ENCODE measurements at regions not wholly inside any gene's neighbourhood (a gene's known extent, or its start where the extent isn't known, plus 50 kb on each side); places are given as distances from the start of the nearest gene placed in this dataset.

DNA sequence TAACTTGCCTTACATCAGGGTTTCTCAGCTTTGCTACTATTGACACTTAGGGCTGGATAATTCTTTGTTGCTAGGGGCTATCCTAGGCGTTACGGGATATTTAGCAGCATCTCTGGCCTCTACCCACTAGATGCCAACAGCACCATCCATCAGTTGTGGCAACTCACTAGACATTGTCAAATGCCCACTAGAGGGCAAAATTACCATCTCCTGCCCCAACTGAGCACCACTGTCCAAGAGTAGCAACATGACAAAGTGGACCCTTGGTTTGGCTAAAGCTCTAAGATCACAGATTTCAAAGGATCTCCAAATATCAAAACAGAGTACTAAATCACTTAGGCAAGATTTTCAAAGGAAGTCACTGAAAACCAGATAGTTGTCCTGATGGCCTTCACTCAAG is 251.7 kb upstream of the TBX3 start:
- DNase-seq (ENCODE audit: low read depth in 2 of 3, low spot score in 2 of 3): no peak

DNA sequence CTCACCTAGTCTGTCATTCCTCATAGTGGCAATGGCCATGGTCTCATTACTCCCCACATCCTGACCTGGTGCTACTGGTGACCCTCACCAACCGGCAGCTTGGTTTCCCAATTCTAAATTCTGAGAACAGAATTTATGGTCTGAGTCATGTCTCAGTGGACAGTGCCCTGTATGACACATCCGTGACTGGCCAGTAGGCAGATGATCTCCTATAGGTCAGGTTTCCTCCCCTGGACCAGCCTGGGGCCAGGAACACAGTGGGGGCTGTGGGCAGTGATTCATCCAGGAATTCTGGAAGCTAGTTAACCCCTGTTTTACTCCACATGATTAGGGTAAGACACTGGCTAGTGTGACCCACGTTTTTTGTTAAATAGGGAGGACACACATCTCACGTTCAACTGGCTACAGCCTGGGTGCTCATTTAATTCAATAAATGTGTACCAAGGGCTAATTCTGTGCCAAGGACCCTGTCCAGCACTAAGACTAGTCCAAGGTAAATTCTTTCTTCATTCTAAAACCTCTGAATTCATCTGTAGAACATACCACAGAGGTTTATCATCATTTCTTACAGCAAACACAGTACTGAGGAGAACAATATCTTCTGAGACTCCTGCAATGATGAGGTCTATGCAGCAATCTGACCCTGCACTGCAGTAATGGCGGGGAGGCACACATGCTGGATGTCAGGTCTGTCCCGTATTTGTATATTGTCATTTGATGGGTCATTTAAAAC is 249.6 kb upstream of the TBX3 start:
- no peak for DNase-seq (ENCODE audit: low read depth in 2 of 3, low spot score in 2 of 3)

DNA sequence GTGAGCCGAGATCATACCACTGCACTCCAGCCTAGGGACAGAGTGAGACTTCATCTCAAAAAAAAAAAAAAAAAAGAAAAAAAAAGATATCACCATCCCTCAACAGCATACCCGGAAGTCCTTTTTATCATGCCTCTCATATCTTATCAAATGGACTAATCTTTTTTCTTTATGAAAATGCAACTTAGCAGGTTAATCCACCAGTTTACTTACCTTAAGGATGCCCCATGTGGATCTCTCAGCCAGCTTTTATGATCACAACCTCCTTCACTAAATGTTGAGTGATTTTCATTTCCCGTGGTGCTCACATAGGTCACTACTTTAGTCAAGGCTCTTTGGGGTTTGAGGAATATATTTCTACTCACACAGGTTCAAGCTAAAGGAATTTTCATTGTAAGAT is 248.8 kb upstream of the TBX3 start:
- DNase-seq (ENCODE audit: low read depth in 2 of 3, low spot score in 2 of 3): no peak

GRCh38 chr12:114931025-114931424 is 247.1 kb upstream of the TBX3 start:
- no peak for DNase-seq (ENCODE audit: low read depth in 2 of 3, low spot score in 2 of 3)

- DNase-seq (ENCODE audit: low read depth in 2 of 3, low spot score in 2 of 3): no peak
These were observed 242.4 kb upstream of the TBX3 start for GRCh38 chr12:114926341-114926740.

DNA sequence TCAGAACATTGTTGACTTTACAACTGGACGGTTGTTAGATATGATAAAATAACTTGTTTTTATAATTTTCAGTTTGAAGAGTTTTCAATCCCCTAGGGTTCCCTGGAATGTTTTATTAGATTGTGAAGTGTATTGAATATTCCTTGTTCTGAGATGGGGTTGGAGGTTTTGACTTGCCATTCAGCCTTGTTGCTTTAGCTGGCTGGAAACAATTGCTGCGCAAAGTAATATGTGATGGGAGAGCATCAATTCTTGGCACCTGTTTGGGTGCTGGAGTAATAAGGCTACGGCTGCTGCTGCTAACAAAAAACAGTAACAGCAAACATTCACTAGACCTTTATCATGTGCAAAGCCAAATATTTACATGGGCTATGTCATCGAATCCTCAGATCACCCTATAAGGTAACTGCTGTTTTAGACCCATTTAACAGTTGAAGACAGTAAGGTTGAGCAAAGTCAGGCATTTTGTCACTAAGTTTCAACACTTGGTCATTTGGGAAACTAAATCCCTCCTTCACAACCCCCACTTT is 241.0 kb upstream of the TBX3 start:
- DNase-seq (ENCODE audit: low read depth in 2 of 3, low spot score in 2 of 3): no peak

GRCh38 chr12:114921781-114922180 is 237.8 kb upstream of the TBX3 start:
- DNase-seq (ENCODE audit: low read depth in 2 of 3, low spot score in 2 of 3): no peak

DNA sequence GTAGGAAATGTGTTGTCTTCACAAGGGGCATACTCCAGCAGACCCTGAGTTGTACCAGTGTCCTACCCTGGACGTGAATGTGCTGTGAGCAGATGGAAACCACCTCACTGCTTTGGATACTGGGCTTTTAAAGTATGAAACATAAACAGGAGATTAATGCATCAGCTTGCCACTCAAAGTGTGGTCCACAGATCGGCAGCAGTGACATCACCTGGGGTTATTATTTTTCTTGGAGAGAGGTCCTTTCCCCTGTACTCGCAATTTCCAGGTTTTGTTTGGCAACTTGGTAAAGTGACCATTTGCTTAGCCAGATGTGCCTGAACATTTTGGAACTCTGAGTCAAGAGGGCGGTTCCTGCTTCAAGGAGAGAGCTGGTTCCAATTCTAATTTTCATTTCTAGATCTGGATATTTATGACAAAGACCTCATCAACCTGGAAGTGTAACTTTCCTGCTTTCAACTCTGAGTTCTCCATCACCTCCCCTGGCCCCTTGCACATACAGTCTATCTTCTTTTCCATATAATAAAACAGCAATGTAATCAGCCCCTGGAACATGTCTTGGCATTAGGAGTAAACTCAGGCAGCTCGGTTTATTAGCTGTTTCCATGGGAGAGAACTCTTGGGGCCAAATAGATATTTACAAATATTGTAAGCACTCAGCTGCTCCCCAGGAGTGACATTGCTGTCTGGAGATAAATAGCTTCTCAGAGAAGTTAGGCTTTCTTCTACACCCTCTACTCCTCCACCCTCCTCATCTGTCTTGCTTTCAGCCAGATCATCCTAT is 237.0 kb upstream of the TBX3 start:
- DNase-seq (ENCODE audit: low read depth in 2 of 3, low spot score in 2 of 3): no peak

DNA sequence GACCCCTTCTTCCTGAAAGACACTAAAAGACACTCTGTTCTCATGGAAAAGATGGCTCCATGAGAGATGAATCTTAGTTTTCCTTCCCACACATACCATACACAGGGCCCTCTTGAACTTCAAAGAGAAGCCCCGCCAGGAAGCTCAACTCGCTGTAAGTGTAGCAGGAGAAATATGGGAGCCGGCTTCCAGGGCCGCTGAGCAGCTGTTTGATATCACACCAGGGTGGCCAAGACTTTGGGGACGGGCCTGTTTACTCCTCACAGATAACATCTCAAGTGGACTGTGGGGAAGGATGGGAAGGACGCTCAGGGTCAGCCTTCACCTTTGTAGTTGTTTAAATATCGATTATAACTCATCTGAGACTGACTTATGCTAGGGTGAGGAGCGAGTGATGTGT is 235.5 kb upstream of the TBX3 start:
- no peak for DNase-seq (ENCODE audit: low read depth in 2 of 3, low spot score in 2 of 3)

- DNase-seq (ENCODE audit: low read depth in 2 of 3, low spot score in 2 of 3): no peak
These were observed 234.7 kb upstream of the TBX3 start for GRCh38 chr12:114918535-114919233.

DNA sequence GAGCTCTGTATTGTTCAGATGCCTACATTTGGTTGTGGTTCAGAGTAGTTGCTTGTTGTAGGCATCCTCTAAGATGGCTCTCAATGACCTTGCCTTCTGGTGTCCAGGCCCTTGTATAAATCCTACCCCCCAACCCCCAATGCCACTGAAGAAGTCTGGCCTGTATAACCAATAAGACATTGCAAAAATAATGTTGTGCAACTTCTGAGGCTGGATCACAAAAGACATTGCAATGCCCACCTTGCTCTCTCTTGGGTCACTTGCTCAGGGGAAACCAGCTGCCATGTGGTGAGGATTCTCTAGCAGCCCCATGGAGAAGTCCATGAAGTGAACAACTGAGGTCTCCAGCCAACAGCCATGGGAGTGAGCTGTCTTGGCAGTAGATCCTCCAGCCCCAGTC is 234.0 kb upstream of the TBX3 start:
- DNase-seq (ENCODE audit: low read depth in 2 of 3, low spot score in 2 of 3): no peak

DNA sequence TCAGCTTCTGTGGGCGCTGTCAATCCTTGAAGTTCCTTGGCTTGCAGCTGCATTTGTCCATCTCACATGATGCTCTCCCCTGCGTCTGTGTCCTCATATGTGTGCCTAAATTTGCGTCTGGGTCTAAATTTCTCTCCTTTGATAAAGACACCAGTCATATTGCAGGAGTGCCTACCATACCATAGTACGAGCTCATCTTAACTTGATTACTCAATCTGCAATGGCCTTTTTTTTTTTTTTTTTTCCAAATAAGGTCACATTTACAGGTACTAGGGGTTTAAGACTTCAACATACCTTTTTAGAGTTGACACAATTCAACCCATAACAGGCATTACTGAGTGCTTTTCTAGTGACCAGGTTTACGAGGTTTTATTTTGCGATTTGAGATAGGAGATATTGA is 233.3 kb upstream of the TBX3 start:
- DNase-seq (ENCODE audit: low read depth in 2 of 3, low spot score in 2 of 3): no peak

GRCh38 chr12:114916541-114916940 is 232.6 kb upstream of the TBX3 start:
- DNase-seq (ENCODE audit: low read depth in 2 of 3, low spot score in 2 of 3): no peak

DNA sequence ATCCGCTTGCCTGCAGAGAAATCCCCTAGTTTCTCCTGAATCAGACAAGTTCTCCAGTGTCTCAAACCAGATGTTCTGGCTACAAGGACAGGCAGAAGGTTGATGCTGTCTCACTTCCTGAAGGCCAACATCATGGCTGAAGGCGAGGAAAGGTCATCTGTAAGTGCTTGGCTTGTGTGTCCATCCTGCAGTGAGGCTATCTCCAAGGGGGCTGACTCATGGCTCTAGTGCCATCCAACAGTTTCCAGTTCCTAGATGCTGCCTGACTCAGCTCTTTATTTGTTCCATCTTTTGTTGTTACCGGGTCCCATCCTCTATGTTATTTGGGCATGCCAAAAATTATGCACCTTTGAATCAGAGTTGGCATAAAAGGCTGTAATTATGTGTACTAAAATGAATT is 232.1 kb upstream of the TBX3 start:
- no peak for DNase-seq (ENCODE audit: low read depth in 2 of 3, low spot score in 2 of 3)

DNA sequence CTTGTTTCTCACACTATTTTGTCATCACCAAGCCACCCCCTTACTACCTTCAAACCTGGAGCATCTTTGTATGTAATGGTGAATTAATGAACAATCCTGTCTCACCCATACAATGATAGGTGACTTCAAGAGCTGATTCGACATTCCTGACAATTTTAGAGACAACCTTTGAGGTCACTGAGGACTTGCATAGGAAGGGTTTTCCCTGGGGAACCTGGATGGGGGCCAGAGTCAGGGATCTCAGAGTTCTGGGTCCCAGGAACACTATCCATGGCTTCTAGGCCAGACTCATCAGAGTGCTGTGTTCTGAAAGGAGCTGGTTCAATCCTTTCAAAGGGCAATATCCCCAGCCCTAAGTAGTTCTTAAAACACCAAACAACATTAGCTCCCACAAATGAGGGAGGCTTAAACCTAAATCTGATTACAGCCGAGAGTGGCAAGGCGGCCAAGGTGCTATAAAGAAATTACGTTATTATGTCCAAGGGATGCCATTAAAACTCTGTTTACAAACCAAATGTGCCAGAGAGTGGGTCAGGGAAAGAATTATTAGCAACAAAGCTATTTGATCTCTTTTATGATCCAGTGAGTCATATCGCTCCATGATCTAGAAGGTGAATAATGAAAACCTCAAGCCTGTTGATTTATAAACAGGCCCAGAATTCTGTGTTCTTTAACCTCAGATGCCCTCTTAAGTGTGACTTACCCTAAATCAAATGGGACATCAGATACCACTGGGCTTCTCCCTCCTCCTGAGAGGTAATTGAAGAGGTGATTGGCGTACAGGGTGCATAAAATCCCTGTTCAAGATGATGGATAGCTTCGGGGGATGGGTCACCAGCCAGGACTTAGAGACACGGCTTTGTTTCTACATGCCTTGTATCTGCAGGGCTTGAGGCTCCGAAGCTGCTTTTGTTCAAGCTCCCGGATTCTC is 230.2 kb upstream of the TBX3 start:
- no peak for DNase-seq (ENCODE audit: low read depth in 2 of 3, low spot score in 2 of 3)

DNA sequence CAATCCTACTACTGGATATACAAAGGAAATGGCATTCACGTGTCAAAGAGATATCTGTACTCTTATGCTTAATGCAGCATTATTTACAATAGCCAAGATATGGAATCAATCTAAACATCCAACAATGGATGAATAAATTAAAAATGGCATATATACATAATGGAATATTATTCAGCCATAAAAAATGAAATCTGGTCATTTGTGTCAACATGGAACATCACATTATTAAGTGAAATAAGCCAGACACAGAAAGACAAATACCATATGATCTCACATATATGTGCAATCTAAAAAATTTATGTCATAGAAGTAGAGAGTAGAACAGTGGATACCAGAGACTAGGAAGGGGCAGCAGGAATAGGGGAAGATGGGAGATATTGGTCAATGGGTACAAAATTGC is 228.8 kb upstream of the TBX3 start:
- DNase-seq (ENCODE audit: low read depth in 2 of 3, low spot score in 2 of 3): no peak

GRCh38 chr12:114911196-114911595 is 227.2 kb upstream of the TBX3 start:
- DNase-seq (ENCODE audit: low read depth in 2 of 3, low spot score in 2 of 3): no peak

DNA sequence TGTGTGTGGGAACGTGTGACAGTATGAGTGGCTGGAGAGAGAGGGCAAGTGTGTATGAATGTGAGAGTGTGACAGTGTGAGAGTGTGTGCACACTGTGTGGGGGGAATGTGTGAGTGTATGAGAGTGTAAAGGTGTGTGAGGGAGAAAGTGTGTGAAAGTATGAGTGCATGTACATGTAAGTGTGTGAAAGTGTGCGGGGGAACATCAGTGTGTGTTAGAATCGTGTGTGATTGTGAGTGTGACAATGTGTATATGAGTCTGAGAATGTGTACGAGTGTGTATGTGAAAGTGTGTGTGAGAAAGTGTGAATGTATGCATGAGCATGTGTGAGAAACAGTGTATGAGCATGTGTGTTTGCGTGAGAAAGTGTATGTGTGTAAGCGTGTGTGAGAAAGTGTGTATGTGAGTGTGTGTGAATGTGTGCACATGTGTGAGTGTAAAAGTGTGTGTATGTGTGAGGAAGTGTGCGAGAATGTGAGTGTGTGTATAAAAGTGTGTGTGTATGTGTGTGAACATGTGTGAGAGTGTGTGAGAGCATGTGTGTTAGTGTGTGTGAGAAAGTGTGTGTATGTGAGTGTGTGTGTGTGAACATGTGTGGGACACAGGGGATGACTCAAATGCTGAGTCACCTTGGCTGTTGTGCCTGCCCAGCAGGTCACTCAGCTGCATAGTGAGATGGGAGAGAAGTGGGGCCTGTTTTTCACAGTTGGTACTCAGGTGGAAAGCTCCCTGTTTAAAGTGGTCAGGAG is 220.5 kb upstream of the TBX3 start:
- DNase-seq (ENCODE audit: low read depth in 2 of 3, low spot score in 2 of 3): no peak

- DNase-seq (ENCODE audit: low read depth in 2 of 3, low spot score in 2 of 3): no peak
These were observed 219.2 kb upstream of the TBX3 start for GRCh38 chr12:114903083-114903691.
